ENCODE measurements at regions not wholly inside any gene's neighbourhood (a gene's known extent, or its start where the extent isn't known, plus 50 kb on each side); places are given as distances from the start of the nearest gene placed in this dataset.

- TF ChIP-seq CTCF (CRISPR knock-in tag; IDR thresholded peaks at IDR 0.05) (no peak), MXD4 (CRISPR knock-in tag; IDR thresholded peaks at IDR 0.05) (no peak), RFX5 (IDR thresholded peaks at IDR 0.05; ENCODE audit: low read depth, low read length) (no peak), GABPA (IDR thresholded peaks at IDR 0.05; ENCODE audit: low read depth, low read length) (no peak), GABPA (CRISPR knock-in tag; IDR thresholded peaks at IDR 0.05; ENCODE audit: low read depth) (no peak), CEBPB (IDR thresholded peaks at IDR 0.05; ENCODE audit: borderline replicate concordance, low read depth, low read length) (no peak), ZNF788 (CRISPR knock-in tag; IDR thresholded peaks at IDR 0.05; ENCODE audit: borderline replicate concordance) (no peak), KAT2B (IDR thresholded peaks at IDR 0.05; ENCODE audit: borderline replicate concordance, low read depth, low read length) (no peak), THRA (CRISPR knock-in tag; IDR thresholded peaks at IDR 0.05; ENCODE audit: borderline replicate concordance) (no peak), ZMYM3 (CRISPR knock-in tag; IDR thresholded peaks at IDR 0.05) (no peak), RELA (CRISPR knock-in tag; IDR thresholded peaks at IDR 0.05) (no peak), DNMT3B (CRISPR knock-in tag; conservative IDR thresholded peaks at IDR 0.05) (no peak)
Observed at GRCh38 chr11:49851971-49852389, 100.2 kb upstream of the OR4C13 start.

All from HepG2 (cell line).